WTC11 (cell line): ENCODE measurements at regions not wholly inside any gene's neighbourhood (a gene's known extent, or its start where the extent isn't known, plus 50 kb on each side); places are given as distances from the start of the nearest gene placed in this dataset.

Experiments used
- ATAC-seq: fragments of 200-7000 bp; cut with Tn5 transposase; 2 replicates; pipeline ENCODE4 v1.10.0; 2021; ENCODE audit warnings: mild to moderate bottlenecking, moderate library complexity
- CTCF ChIA-PET: fragments of 300-600 bp; sonication (Branson Sonifier 250); formaldehyde crosslinking; loops from one replicate; lab custom pipeline; 2021; ENCODE audit warnings: antibody characterized with exemption; lab: Charles Lee
- POLR2A ChIA-PET: fragments of 350-600 bp; sonication (Branson Sonifier 250); formaldehyde crosslinking; loops from one replicate; lab custom pipeline; 2021; ENCODE audit warnings: antibody characterized with exemption; lab: Charles Lee
- DNase-seq: peaks from one replicate; pipeline ENCODE4 v3.0.0; 2021; ENCODE audit warnings: low spot score
- H3K27ac Mint-ChIP-seq: 2 replicates; pipeline ENCODE4 v1.8.0; 2021; ENCODE audit warnings: mixed read lengths
- H3K27me3 Mint-ChIP-seq: 2 replicates; pipeline ENCODE4 v1.8.0; 2021; ENCODE audit warnings: low read depth, mild to moderate bottlenecking, moderate library complexity, mixed read lengths
- H3K36me3 Mint-ChIP-seq: 2 replicates; pipeline ENCODE4 v1.8.0; 2021; ENCODE audit warnings: mixed read lengths
- H3K4me1 Mint-ChIP-seq: 2 replicates; pipeline ENCODE4 v1.8.0; 2022; ENCODE audit warnings: mixed read lengths
- H3K4me3 Mint-ChIP-seq: 2 replicates; pipeline ENCODE4 v1.8.0; 2021; ENCODE audit warnings: mild to moderate bottlenecking, moderate library complexity, mixed read lengths
- H3K9me3 Mint-ChIP-seq: 2 replicates; pipeline ENCODE4 v1.8.0; 2021; ENCODE audit warnings: mixed read lengths
- E2F1 ChIP-seq: sonication (generic); formaldehyde crosslinking; IDR thresholded peaks from 2 replicates; pipeline ENCODE4 v1.8.0; 2022; ENCODE audit warnings: mild to moderate bottlenecking, missing genetic modification reagents
- MYBL2 ChIP-seq: sonication (generic); formaldehyde crosslinking; IDR thresholded peaks from 2 replicates; pipeline ENCODE4 v1.8.1; 2023; ENCODE audit warnings: mild to moderate bottlenecking, moderate library complexity, missing genetic modification reagents
- NFATC4 ChIP-seq: fragments of 250-450 bp; sonication (Bioruptor Pico); IDR thresholded peaks from 2 replicates; pipeline ENCODE4 v1.9.0; 2021; ENCODE audit warnings: mild to moderate bottlenecking
- NFE2L1 ChIP-seq: sonication (generic); formaldehyde crosslinking; IDR thresholded peaks from 2 replicates; pipeline ENCODE4 v1.8.1; 2023; ENCODE audit warnings: missing genetic modification reagents
- NFYB ChIP-seq: sonication (generic); formaldehyde crosslinking; conservative IDR thresholded peaks from 2 replicates; pipeline ENCODE4 v1.8.0; 2022; ENCODE audit warnings: low read depth, missing genetic modification reagents
- PRDM15 ChIP-seq: sonication (generic); formaldehyde crosslinking; IDR thresholded peaks from 2 replicates; pipeline ENCODE4 v1.8.0; 2022; ENCODE audit warnings: missing genetic modification reagents
- PRRX2 ChIP-seq: fragments of 250-450 bp; sonication (Bioruptor Pico); IDR thresholded peaks from 2 replicates; pipeline ENCODE4 v1.8.0; 2021; ENCODE audit warnings: mild to moderate bottlenecking
- TEAD1 ChIP-seq: sonication (generic); formaldehyde crosslinking; IDR thresholded peaks from 2 replicates; pipeline ENCODE4 v1.8.0; 2022; ENCODE audit warnings: mild to moderate bottlenecking, missing genetic modification reagents
- TEAD4 ChIP-seq: sonication (generic); formaldehyde crosslinking; IDR thresholded peaks from 2 replicates; pipeline ENCODE4 v1.8.0; 2022; ENCODE audit warnings: mild to moderate bottlenecking, missing genetic modification reagents
- ZNF121 ChIP-seq: sonication (generic); formaldehyde crosslinking; IDR thresholded peaks from 2 replicates; pipeline ENCODE4 v1.8.0; 2023; ENCODE audit warnings: missing genetic modification reagents
- ZNF263 ChIP-seq: sonication (generic); formaldehyde crosslinking; IDR thresholded peaks from 2 replicates; pipeline ENCODE4 v1.8.1; 2022; ENCODE audit warnings: low read depth, mild to moderate bottlenecking, moderate library complexity, missing genetic modification reagents
- ZNF425 ChIP-seq: fragments of 250-450 bp; sonication (Bioruptor Pico); conservative IDR thresholded peaks from 2 replicates; pipeline ENCODE4 v1.9.0; 2021; ENCODE audit warnings: mild to moderate bottlenecking
- TF ChIP-seq, protein P1 (sequence below): sonication (generic); formaldehyde crosslinking; IDR thresholded peaks from 2 replicates; pipeline ENCODE4 v1.8.0; 2023; ENCODE audit warnings: mild to moderate bottlenecking, missing genetic modification reagents
- TF ChIP-seq, protein P2 (sequence below): sonication (generic); formaldehyde crosslinking; IDR thresholded peaks from 2 replicates; pipeline ENCODE4 v1.8.0; 2022; ENCODE audit warnings: mild to moderate bottlenecking, missing genetic modification reagents
- TF ChIP-seq, protein P3 (sequence below): fragments of 250-450 bp; sonication (Bioruptor Pico); IDR thresholded peaks from 2 replicates; pipeline ENCODE4 v1.9.0; 2021; ENCODE audit warnings: moderate library complexity, mild to moderate bottlenecking, inconsistent platforms, borderline replicate concordance
- TF ChIP-seq, protein P4 (sequence below): sonication (generic); formaldehyde crosslinking; IDR thresholded peaks from 2 replicates; pipeline ENCODE4 v1.8.0; 2022; ENCODE audit warnings: mild to moderate bottlenecking, missing genetic modification reagents

DNA sequence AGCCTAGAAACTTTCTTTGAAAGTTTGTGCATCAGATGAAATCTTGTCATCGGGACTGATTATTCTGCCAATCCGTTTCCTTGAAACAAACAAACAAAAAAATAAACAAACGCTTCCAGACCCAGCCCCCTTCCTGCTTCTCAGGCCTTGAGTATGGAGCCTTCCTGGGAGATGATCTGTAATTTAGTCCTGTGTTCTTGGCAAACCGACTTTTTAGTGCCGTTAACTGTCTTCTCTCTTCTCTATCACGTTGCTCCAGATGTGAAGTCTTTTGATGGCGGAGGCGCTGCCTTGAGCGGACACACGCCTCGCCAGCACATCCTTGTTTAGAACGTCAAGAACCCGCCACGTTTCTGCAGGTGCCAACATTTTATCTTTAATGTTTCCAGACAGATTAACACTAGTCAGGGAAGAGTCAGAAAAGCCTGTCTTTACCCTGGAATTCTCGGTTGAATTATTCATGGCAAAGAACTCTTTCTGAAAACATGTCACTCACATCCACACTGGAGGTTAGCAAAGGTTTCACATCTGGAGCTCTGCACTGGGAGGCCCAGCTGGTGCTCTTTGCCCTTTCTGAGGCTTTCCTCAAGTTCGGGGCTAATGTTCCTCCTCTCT, 265.7 kb upstream of the C1orf174 start:
- ATAC-seq (no peak), DNase-seq (no peak)
- peaks cover 78% of the 10 kb centered on the region for H3K9me3 Mint-ChIP-seq
- H3K27ac Mint-ChIP-seq, result no peak overlapping the region
- no peak overlapping the region for H3K4me3 Mint-ChIP-seq
- peaks cover 27% of the 10 kb centered on the region for H3K27me3 Mint-ChIP-seq
- H3K36me3 Mint-ChIP-seq, result peaks cover 84% of the 10 kb centered on the region
- POLR2A ChIA-PET, result no interaction called here
- TF ChIP-seq, protein P1, sequence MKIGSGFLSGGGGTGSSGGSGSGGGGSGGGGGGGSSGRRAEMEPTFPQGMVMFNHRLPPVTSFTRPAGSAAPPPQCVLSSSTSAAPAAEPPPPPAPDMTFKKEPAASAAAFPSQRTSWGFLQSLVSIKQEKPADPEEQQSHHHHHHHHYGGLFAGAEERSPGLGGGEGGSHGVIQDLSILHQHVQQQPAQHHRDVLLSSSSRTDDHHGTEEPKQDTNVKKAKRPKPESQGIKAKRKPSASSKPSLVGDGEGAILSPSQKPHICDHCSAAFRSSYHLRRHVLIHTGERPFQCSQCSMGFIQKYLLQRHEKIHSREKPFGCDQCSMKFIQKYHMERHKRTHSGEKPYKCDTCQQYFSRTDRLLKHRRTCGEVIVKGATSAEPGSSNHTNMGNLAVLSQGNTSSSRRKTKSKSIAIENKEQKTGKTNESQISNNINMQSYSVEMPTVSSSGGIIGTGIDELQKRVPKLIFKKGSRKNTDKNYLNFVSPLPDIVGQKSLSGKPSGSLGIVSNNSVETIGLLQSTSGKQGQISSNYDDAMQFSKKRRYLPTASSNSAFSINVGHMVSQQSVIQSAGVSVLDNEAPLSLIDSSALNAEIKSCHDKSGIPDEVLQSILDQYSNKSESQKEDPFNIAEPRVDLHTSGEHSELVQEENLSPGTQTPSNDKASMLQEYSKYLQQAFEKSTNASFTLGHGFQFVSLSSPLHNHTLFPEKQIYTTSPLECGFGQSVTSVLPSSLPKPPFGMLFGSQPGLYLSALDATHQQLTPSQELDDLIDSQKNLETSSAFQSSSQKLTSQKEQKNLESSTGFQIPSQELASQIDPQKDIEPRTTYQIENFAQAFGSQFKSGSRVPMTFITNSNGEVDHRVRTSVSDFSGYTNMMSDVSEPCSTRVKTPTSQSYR, result no peak
- TF ChIP-seq PRRX2 (CRISPR knock-in tag) (no peak), NFYB (CRISPR knock-in tag) (no peak), NFE2L1 (no peak), ZNF263 (CRISPR knock-in tag) (no peak), NFATC4 (CRISPR knock-in tag) (no peak), TEAD1 (CRISPR knock-in tag) (no peak), E2F1 (CRISPR knock-in tag) (no peak), MYBL2 (CRISPR knock-in tag) (no peak), PRDM15 (CRISPR knock-in tag) (no peak)
- TF ChIP-seq, protein P2, sequence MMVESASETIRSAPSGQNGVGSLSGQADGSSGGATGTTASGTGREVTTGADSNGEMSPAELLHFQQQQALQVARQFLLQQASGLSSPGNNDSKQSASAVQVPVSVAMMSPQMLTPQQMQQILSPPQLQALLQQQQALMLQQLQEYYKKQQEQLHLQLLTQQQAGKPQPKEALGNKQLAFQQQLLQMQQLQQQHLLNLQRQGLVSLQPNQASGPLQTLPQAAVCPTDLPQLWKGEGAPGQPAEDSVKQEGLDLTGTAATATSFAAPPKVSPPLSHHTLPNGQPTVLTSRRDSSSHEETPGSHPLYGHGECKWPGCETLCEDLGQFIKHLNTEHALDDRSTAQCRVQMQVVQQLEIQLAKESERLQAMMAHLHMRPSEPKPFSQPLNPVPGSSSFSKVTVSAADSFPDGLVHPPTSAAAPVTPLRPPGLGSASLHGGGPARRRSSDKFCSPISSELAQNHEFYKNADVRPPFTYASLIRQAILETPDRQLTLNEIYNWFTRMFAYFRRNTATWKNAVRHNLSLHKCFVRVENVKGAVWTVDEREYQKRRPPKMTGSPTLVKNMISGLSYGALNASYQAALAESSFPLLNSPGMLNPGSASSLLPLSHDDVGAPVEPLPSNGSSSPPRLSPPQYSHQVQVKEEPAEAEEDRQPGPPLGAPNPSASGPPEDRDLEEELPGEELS (CRISPR knock-in tag), result no peak
- CTCF ChIA-PET, result no interaction called here
- no peaks in the 10 kb centered on the region for H3K4me1 Mint-ChIP-seq

DNA sequence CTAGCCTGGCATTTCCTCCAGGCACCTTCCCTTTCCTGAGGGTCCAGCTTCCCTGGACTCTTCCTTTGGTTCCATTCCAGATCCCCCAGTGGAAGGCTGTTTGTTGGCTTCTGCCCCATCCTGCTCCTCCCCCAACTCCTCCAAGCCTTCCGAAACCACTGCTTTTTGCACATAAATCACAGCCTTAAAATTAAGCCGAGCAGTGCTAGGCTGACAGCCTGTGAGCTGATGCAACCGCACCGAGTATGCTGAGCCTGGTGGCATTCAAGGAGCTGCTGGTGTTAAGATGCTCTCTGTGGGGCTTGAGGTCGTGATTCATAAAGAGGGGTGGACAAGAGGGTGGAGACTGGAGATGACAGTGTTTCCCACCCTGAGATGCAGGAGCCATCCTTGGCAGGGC, 266.6 kb upstream of the C1orf174 start:
- POLR2A ChIA-PET, result no interaction called here
- Mint-ChIP-seq H3K4me3 (no peak overlapping the region), H3K36me3 (peaks cover 87% of the 10 kb centered on the region), H3K27ac (no peak overlapping the region), H3K27me3 (peaks cover 33% of the 10 kb centered on the region), H3K9me3 (peaks cover 86% of the 10 kb centered on the region), H3K4me1 (no peaks in the 10 kb centered on the region)
- CTCF ChIA-PET, result no interaction called here
- ATAC-seq (no peak), DNase-seq (no peak)
- TF ChIP-seq, protein P3, sequence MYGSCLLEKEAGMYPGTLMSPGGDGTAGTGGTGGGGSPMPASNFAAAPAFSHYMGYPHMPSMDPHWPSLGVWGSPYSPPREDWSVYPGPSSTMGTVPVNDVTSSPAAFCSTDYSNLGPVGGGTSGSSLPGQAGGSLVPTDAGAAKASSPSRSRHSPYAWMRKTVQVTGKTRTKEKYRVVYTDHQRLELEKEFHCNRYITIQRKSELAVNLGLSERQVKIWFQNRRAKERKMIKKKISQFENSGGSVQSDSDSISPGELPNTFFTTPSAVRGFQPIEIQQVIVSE (CRISPR knock-in tag), result no peak
- TF ChIP-seq ZNF121 (CRISPR knock-in tag) (no peak), PRDM15 (CRISPR knock-in tag) (no peak), ZNF425 (CRISPR knock-in tag) (no peak), TEAD4 (no peak)
- TF ChIP-seq, protein P4, sequence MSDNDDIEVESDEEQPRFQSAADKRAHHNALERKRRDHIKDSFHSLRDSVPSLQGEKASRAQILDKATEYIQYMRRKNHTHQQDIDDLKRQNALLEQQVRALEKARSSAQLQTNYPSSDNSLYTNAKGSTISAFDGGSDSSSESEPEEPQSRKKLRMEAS (CRISPR knock-in tag), result no peak
